Parathyroid adenoma (tissue), 2 donors: ENCODE measurements at regions not wholly inside any gene's neighbourhood (a gene's known extent, or its start where the extent isn't known, plus 50 kb on each side); places are given as distances from the start of the nearest gene placed in this dataset.

Experiments used
- H2AFZ ChIP-seq: fragments of 300-600 bp; sonication (generic); one replicate; pipeline ENCODE4 v1.7.0; 2017; ENCODE audit warnings: antibody characterized with exemption, mild to moderate bottlenecking
- H3K27ac ChIP-seq: fragments of 300-600 bp; sonication (generic); one replicate; pipeline ENCODE4 v1.7.0; 2017
- H3K27me3 ChIP-seq: fragments of 300-600 bp; sonication (generic); one replicate; pipeline ENCODE4 v1.7.0; 2017; ENCODE audit warnings: low read length; ENCODE audit not compliant: control insufficient read depth, insufficient read depth
- H3K36me3 ChIP-seq: fragments of 300-600 bp; sonication (generic); one replicate; pipeline ENCODE4 v1.7.0; 2017; ENCODE audit warnings: low read length; ENCODE audit not compliant: control insufficient read depth, insufficient read depth
- H3K4me1 ChIP-seq: fragments of 300-600 bp; sonication (generic); one replicate; pipeline ENCODE4 v1.7.0; 2017; ENCODE audit warnings: control low read depth
- H3K4me2 ChIP-seq: fragments of 300-600 bp; sonication (generic); one replicate; pipeline ENCODE4 v1.7.0; 2017; ENCODE audit warnings: low read length
- H3K4me3 ChIP-seq: fragments of 300-600 bp; sonication (generic); one replicate; pipeline ENCODE4 v1.7.0; 2017; ENCODE audit warnings: low read depth, low read length
- H3K79me2 ChIP-seq: fragments of 300-600 bp; sonication (generic); one replicate; pipeline ENCODE4 v1.7.0; 2017; ENCODE audit warnings: control low read depth
- H3K9ac ChIP-seq: fragments of 300-600 bp; sonication (generic); one replicate; pipeline ENCODE4 v1.7.0; 2017; ENCODE audit warnings: mild to moderate bottlenecking
- H3K9me3 ChIP-seq: fragments of 300-600 bp; sonication (generic); one replicate; pipeline ENCODE4 v1.7.0; 2017; ENCODE audit warnings: low read length; ENCODE audit not compliant: control insufficient read depth
- TF ChIP-seq, protein P1 (sequence below): fragments of 300-600 bp; sonication (generic); IDR thresholded peaks from one replicate; pipeline ENCODE4 v1.7.0; 2017; ENCODE audit warnings: antibody characterized with exemption, mild to moderate bottlenecking
- donor health status: primary hyperparathyroidism.

- Histone ChIP-seq H3K9ac (no peak overlapping the region), H3K4me2 (no peak overlapping the region), H3K4me3 (no peak overlapping the region), H3K4me1 (no peaks in the 10 kb centered on the region), H3K27me3 (no peaks in the 10 kb centered on the region), H3K36me3 (no peaks in the 10 kb centered on the region), H3K9me3 (no peaks in the 10 kb centered on the region), H2AFZ (no peak overlapping the region), H3K79me2 (no peaks in the 10 kb centered on the region), H3K27ac (no peak overlapping the region)
- TF ChIP-seq, protein P1, sequence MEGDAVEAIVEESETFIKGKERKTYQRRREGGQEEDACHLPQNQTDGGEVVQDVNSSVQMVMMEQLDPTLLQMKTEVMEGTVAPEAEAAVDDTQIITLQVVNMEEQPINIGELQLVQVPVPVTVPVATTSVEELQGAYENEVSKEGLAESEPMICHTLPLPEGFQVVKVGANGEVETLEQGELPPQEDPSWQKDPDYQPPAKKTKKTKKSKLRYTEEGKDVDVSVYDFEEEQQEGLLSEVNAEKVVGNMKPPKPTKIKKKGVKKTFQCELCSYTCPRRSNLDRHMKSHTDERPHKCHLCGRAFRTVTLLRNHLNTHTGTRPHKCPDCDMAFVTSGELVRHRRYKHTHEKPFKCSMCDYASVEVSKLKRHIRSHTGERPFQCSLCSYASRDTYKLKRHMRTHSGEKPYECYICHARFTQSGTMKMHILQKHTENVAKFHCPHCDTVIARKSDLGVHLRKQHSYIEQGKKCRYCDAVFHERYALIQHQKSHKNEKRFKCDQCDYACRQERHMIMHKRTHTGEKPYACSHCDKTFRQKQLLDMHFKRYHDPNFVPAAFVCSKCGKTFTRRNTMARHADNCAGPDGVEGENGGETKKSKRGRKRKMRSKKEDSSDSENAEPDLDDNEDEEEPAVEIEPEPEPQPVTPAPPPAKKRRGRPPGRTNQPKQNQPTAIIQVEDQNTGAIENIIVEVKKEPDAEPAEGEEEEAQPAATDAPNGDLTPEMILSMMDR: no peak
These were observed 338.6 kb downstream of the TMEM114 start for GRCh38 chr16:8251727-8252126.

DNA sequence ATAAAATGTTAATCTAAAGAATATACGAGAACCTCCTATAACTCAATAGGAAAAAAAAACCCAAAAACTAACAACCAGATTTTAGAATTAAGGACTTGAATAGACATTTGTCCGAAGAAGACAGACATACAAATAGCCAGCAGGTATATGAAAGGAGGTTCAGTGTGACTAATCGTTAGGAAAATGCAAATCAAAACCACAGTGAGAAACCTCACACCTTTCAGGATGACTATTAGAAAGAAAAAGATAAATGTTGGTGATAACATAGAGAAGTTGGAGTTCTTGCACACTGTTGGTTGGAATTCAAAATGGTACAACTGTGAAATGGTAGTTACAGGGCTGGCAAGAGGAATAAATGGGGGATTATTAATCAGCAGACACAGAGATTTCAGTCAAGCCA, 339.0 kb downstream of the TMEM114 start:
- H3K27me3 ChIP-seq: no peaks in the 10 kb centered on the region
- no peaks in the 10 kb centered on the region for H3K36me3 ChIP-seq
- no peaks in the 10 kb centered on the region for H3K79me2 ChIP-seq
- H3K9ac ChIP-seq: no peak overlapping the region
- no peak overlapping the region for H3K4me3 ChIP-seq
- H2AFZ ChIP-seq: no peak overlapping the region
- TF ChIP-seq, protein P1: no peak
- no peaks in the 10 kb centered on the region for H3K9me3 ChIP-seq
- no peak overlapping the region for H3K4me2 ChIP-seq
- H3K27ac ChIP-seq: no peak overlapping the region
- no peaks in the 10 kb centered on the region for H3K4me1 ChIP-seq

- Histone ChIP-seq H3K27me3 (no peaks in the 10 kb centered on the region), H2AFZ (no peak overlapping the region), H3K27ac (no peak overlapping the region), H3K4me3 (no peak overlapping the region), H3K9me3 (no peaks in the 10 kb centered on the region), H3K36me3 (no peaks in the 10 kb centered on the region), H3K79me2 (no peaks in the 10 kb centered on the region), H3K4me1 (no peaks in the 10 kb centered on the region), H3K9ac (no peak overlapping the region), H3K4me2 (no peak overlapping the region)
- TF ChIP-seq, protein P1: no peak
These were observed 342.3 kb downstream of the TMEM114 start for GRCh38 chr16:8247993-8248392.

- H3K36me3 ChIP-seq: no peaks in the 10 kb centered on the region
- H3K79me2 ChIP-seq: no peaks in the 10 kb centered on the region
- H2AFZ ChIP-seq: no peak overlapping the region
- H3K27me3 ChIP-seq: no peaks in the 10 kb centered on the region
- H3K9me3 ChIP-seq: no peaks in the 10 kb centered on the region
- H3K4me1 ChIP-seq: no peaks in the 10 kb centered on the region
- H3K9ac ChIP-seq: no peak overlapping the region
- H3K27ac ChIP-seq: no peak overlapping the region
- no peak overlapping the region for H3K4me2 ChIP-seq
- TF ChIP-seq, protein P1: no peak
- no peak overlapping the region for H3K4me3 ChIP-seq
These were observed 346.3 kb downstream of the TMEM114 start for GRCh38 chr16:8243981-8244380.

DNA sequence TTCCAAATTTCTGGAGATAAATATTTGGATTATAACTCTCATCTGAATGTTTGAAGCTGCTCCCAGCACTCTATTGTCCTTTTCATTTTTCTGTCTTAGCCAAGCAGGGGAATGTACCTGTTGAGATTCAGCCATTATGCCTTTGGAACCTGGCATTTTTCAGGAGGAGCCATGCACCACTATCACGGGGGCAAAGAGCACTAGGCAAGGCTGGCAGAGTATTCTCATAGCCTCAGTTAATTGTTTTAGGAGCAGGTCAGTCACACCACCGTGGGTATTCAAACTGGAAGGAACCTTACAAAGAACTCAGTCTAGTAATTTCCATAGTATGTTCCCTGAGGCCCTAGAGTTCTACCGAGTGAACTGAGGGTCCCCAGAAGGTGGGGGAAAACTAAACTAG, 348.9 kb downstream of the TMEM114 start:
- TF ChIP-seq, protein P1: no peak
- Histone ChIP-seq H3K27ac (no peak overlapping the region), H2AFZ (no peak overlapping the region), H3K36me3 (no peaks in the 10 kb centered on the region), H3K4me3 (no peak overlapping the region), H3K9me3 (no peaks in the 10 kb centered on the region), H3K27me3 (no peaks in the 10 kb centered on the region), H3K4me1 (no peaks in the 10 kb centered on the region), H3K9ac (no peak overlapping the region), H3K4me2 (no peak overlapping the region), H3K79me2 (no peaks in the 10 kb centered on the region)
